Activated naive CD8-positive, alpha-beta T cell treated with anti-CD3 and anti-CD28 coated beads, Interleukin-2, amount 50 U/mL, for 24 hours (primary cell): ENCODE measurements at regions not wholly inside any gene's neighbourhood (a gene's known extent, or its start where the extent isn't known, plus 50 kb on each side); places are given as distances from the start of the nearest gene placed in this dataset.
"Not testable (repeated sequence)": the region's sequence is repeated elsewhere in the genome, so short reads cannot be mapped to it uniquely, and the experiment has no call there.

Experiments
- ATAC-seq: fragments of 150-1000 bp; cut with Tn5 transposase; one replicate; pipeline ENCODE4 v1.10.0; 2021
- DNase-seq: peaks from one replicate; pipeline ENCODE4 v3.0.0; 2021
- H3K27ac Mint-ChIP-seq: one replicate; pipeline ENCODE4 v1.8.0; 2021; ENCODE audit warnings: mild to moderate bottlenecking, mixed read lengths
- H3K27me3 Mint-ChIP-seq: one replicate; pipeline ENCODE4 v1.8.0; 2021; ENCODE audit warnings: mixed read lengths
- H3K36me3 Mint-ChIP-seq: one replicate; pipeline ENCODE4 v1.8.0; 2021; ENCODE audit warnings: low read depth, mixed read lengths
- H3K4me1 Mint-ChIP-seq: one replicate; pipeline ENCODE4 v1.8.0; 2021; ENCODE audit warnings: mixed read lengths
- H3K4me3 Mint-ChIP-seq: one replicate; pipeline ENCODE4 v1.8.0; 2021; ENCODE audit warnings: mild to moderate bottlenecking, moderate library complexity, mixed read lengths
- H3K9me3 Mint-ChIP-seq: one replicate; pipeline ENCODE4 v1.8.0; 2021; ENCODE audit warnings: mixed read lengths

GRCh38 chr1:238951809-238952208, 434.6 kb upstream of the CHRM3 start:
- Mint-ChIP-seq H3K4me3 (no peak overlapping the region), H3K36me3 (no peaks in the 10 kb centered on the region), H3K4me1 (peaks cover 4% of the 10 kb centered on the region), H3K9me3 (no peaks in the 10 kb centered on the region), H3K27ac (no peak overlapping the region), H3K27me3 (no peaks in the 10 kb centered on the region)
- ATAC-seq (no peak), DNase-seq (no peak)

GRCh38 chr1:238950784-238951183, 435.6 kb upstream of the CHRM3 start:
- Mint-ChIP-seq H3K4me3 (no peak overlapping the region), H3K36me3 (no peaks in the 10 kb centered on the region), H3K27me3 (no peaks in the 10 kb centered on the region), H3K4me1 (peaks cover 4% of the 10 kb centered on the region), H3K9me3 (no peaks in the 10 kb centered on the region), H3K27ac (no peak overlapping the region)
- DNase-seq (no peak), ATAC-seq (no peak)

GRCh38 chr1:238950017-238950416, 436.4 kb upstream of the CHRM3 start:
- Mint-ChIP-seq H3K9me3 (no peaks in the 10 kb centered on the region), H3K27ac (no peak overlapping the region), H3K4me1 (peaks cover 4% of the 10 kb centered on the region), H3K27me3 (no peaks in the 10 kb centered on the region), H3K36me3 (no peaks in the 10 kb centered on the region), H3K4me3 (no peak overlapping the region)
- no peak for ATAC-seq
- DNase-seq = no peak

- Mint-ChIP-seq H3K4me3 (no peak overlapping the region), H3K27ac (no peak overlapping the region), H3K9me3 (peaks cover 9% of the 10 kb centered on the region), H3K4me1 (no peaks in the 10 kb centered on the region), H3K36me3 (no peaks in the 10 kb centered on the region), H3K27me3 (no peaks in the 10 kb centered on the region)
- ATAC-seq (no peak), DNase-seq (no peak)
Measured at GRCh38 chr1:238944028-238944427, 442.3 kb upstream of the CHRM3 start.

- DNase-seq (no peak), ATAC-seq (no peak)
- Mint-ChIP-seq H3K4me3 (no peak overlapping the region), H3K27ac (no peak overlapping the region), H3K36me3 (no peaks in the 10 kb centered on the region), H3K27me3 (no peaks in the 10 kb centered on the region), H3K9me3 (peaks cover 4% of the 10 kb centered on the region), H3K4me1 (no peaks in the 10 kb centered on the region)
Measured at GRCh38 chr1:238927899-238928298, 458.5 kb upstream of the CHRM3 start.

- ATAC-seq (no peak), DNase-seq (no peak)
- no peaks in the 10 kb centered on the region for H3K36me3 Mint-ChIP-seq
- H3K9me3 Mint-ChIP-seq = peaks cover 3% of the 10 kb centered on the region
- no peak overlapping the region for H3K27ac Mint-ChIP-seq
- H3K4me3 Mint-ChIP-seq = no peak overlapping the region
- H3K4me1 Mint-ChIP-seq = no peaks in the 10 kb centered on the region
- H3K27me3 Mint-ChIP-seq = no peaks in the 10 kb centered on the region
Measured at GRCh38 chr1:238916828-238917227, 469.5 kb upstream of the CHRM3 start.

GRCh38 chr1:238914346-238914745, 472.0 kb upstream of the CHRM3 start:
- Mint-ChIP-seq H3K27me3 (no peaks in the 10 kb centered on the region), H3K4me1 (no peaks in the 10 kb centered on the region), H3K9me3 (peaks cover 11% of the 10 kb centered on the region), H3K36me3 (no peaks in the 10 kb centered on the region), H3K27ac (no peak overlapping the region), H3K4me3 (no peak overlapping the region)
- ATAC-seq (no peak), DNase-seq (no peak)

GRCh38 chr1:238913210-238913609, 473.2 kb upstream of the CHRM3 start:
- no peaks in the 10 kb centered on the region for H3K27me3 Mint-ChIP-seq
- H3K9me3 Mint-ChIP-seq = peaks cover 11% of the 10 kb centered on the region
- no peak for DNase-seq
- H3K36me3 Mint-ChIP-seq = no peaks in the 10 kb centered on the region
- ATAC-seq = no peak
- no peak overlapping the region for H3K4me3 Mint-ChIP-seq
- no peak overlapping the region for H3K27ac Mint-ChIP-seq
- no peaks in the 10 kb centered on the region for H3K4me1 Mint-ChIP-seq

GRCh38 chr1:238912148-238912547, 474.2 kb upstream of the CHRM3 start:
- peaks cover 11% of the 10 kb centered on the region for H3K9me3 Mint-ChIP-seq
- H3K27me3 Mint-ChIP-seq = no peaks in the 10 kb centered on the region
- ATAC-seq = no peak
- H3K4me3 Mint-ChIP-seq = no peak overlapping the region
- H3K27ac Mint-ChIP-seq = no peak overlapping the region
- no peak for DNase-seq
- no peaks in the 10 kb centered on the region for H3K4me1 Mint-ChIP-seq
- H3K36me3 Mint-ChIP-seq = no peaks in the 10 kb centered on the region

- not testable (repeated sequence) for DNase-seq, H3K36me3 Mint-ChIP-seq, H3K4me1 Mint-ChIP-seq, H3K27ac Mint-ChIP-seq, H3K27me3 Mint-ChIP-seq, H3K4me3 Mint-ChIP-seq, ATAC-seq
- H3K9me3 Mint-ChIP-seq = peaks cover 36% of the 10 kb centered on the region
Measured at GRCh38 chr1:238902752-238903151, 483.6 kb upstream of the CHRM3 start.

GRCh38 chr1:238900334-238900865, 486.0 kb upstream of the CHRM3 start:
- H3K9me3 Mint-ChIP-seq = peaks cover 34% of the 10 kb centered on the region

GRCh38 chr1:238898856-238899255, 487.5 kb upstream of the CHRM3 start:
- peaks cover 27% of the 10 kb centered on the region for H3K9me3 Mint-ChIP-seq
- DNase-seq = no peak
- H3K4me3 Mint-ChIP-seq = no peak overlapping the region
- H3K4me1 Mint-ChIP-seq = no peaks in the 10 kb centered on the region
- H3K27ac Mint-ChIP-seq = no peak overlapping the region
- H3K27me3 Mint-ChIP-seq = no peaks in the 10 kb centered on the region
- H3K36me3 Mint-ChIP-seq = no peaks in the 10 kb centered on the region
- no peak for ATAC-seq

More at GRCh38 chr1:238900334-238900865, 486.0 kb upstream of the CHRM3 start:
- Mint-ChIP-seq H3K27me3 (no peaks in the 10 kb centered on the region), H3K36me3 (no peaks in the 10 kb centered on the region), H3K4me3 (no peak overlapping the region), H3K27ac (no peak overlapping the region), H3K4me1 (no peaks in the 10 kb centered on the region)
- no peak for DNase-seq
- no peak for ATAC-seq

GRCh38 chr1:238895911-238896310, 490.5 kb upstream of the CHRM3 start:
- Mint-ChIP-seq H3K27ac (no peak overlapping the region), H3K4me3 (no peak overlapping the region), H3K36me3 (no peaks in the 10 kb centered on the region), H3K27me3 (no peaks in the 10 kb centered on the region), H3K9me3 (peaks cover 7% of the 10 kb centered on the region), H3K4me1 (no peaks in the 10 kb centered on the region)
- no peak for DNase-seq
- ATAC-seq = no peak

GRCh38 chr1:238892612-238893011, 493.8 kb upstream of the CHRM3 start:
- Mint-ChIP-seq H3K4me1 (no peaks in the 10 kb centered on the region), H3K9me3 (peaks cover 2% of the 10 kb centered on the region), H3K36me3 (no peaks in the 10 kb centered on the region), H3K4me3 (no peak overlapping the region), H3K27me3 (no peaks in the 10 kb centered on the region), H3K27ac (no peak overlapping the region)
- DNase-seq = no peak
- ATAC-seq = no peak

GRCh38 chr1:238861342-238862066, 524.9 kb upstream of the CHRM3 start:
- no peaks in the 10 kb centered on the region for H3K4me1 Mint-ChIP-seq
- H3K27ac Mint-ChIP-seq = no peak overlapping the region
- ATAC-seq (no peak), DNase-seq (no peak)
- H3K36me3 Mint-ChIP-seq = no peaks in the 10 kb centered on the region
- peaks cover 14% of the 10 kb centered on the region for H3K9me3 Mint-ChIP-seq
- no peak overlapping the region for H3K4me3 Mint-ChIP-seq
- no peaks in the 10 kb centered on the region for H3K27me3 Mint-ChIP-seq

- H3K9me3 Mint-ChIP-seq = peaks cover 31% of the 10 kb centered on the region
- ATAC-seq (no peak), DNase-seq (no peak)
- H3K27me3 Mint-ChIP-seq = no peaks in the 10 kb centered on the region
- H3K36me3 Mint-ChIP-seq = no peaks in the 10 kb centered on the region
- H3K27ac Mint-ChIP-seq = no peak overlapping the region
- H3K4me1 Mint-ChIP-seq = no peaks in the 10 kb centered on the region
- no peak overlapping the region for H3K4me3 Mint-ChIP-seq
Measured at GRCh38 chr1:238833919-238834318, 552.4 kb upstream of the CHRM3 start.
